ENCODE measurements at regions not wholly inside any gene's neighbourhood (a gene's known extent, or its start where the extent isn't known, plus 50 kb on each side); places are given as distances from the start of the nearest gene placed in this dataset.
"Not testable (repeated sequence)": the region's sequence is repeated elsewhere in the genome, so short reads cannot be mapped to it uniquely, and the experiment has no call there.

- Histone ChIP-seq H3K27me3 (ENCODE audit: control insufficient read depth in 1 of 2, insufficient read depth in 1 of 2, low read length in 2 of 2) (peaks cover 0 to 11% of the 10 kb centered on the region in 2 experiments), H2BK5ac (ENCODE audit: low read depth, low read length, poor library complexity, severe bottlenecking) (no peak overlapping the region), H3K9ac (ENCODE audit: low read length) (no peak overlapping the region), H3K4me1 (ENCODE audit: control insufficient read depth, insufficient read depth, low read depth, low read length) (peaks cover 4% of the 10 kb centered on the region), H2BK12ac (ENCODE audit: low read length in 2 of 2) (no peak overlapping the region), H2BK15ac (ENCODE audit: low read depth, poor library complexity, severe bottlenecking) (no peak overlapping the region), H3K4me2 (ENCODE audit: low read length, poor library complexity, severe bottlenecking) (no peak overlapping the region), H4K91ac (ENCODE audit: low read length) (no peak overlapping the region), H3K9me3 (ENCODE audit: control insufficient read depth, low read length) (no peaks in the 10 kb centered on the region), H3K18ac (ENCODE audit: low read depth in 1 of 2, low read length in 2 of 2) (no peak overlapping the region), H3K79me1 (replicated peaks; ENCODE audit: low read length, poor library complexity, severe bottlenecking) (no peaks in the 10 kb centered on the region), H2AK5ac (ENCODE audit: low read length, severe bottlenecking) (no peak overlapping the region), H3K4me3 (ENCODE audit: insufficient read depth in 1 of 2, low read depth in 1 of 2, low read length in 2 of 2) (no peak overlapping the region), H3K23ac (ENCODE audit: low read length in 2 of 2) (no peak overlapping the region), H3K36me3 (ENCODE audit: control insufficient read depth in 1 of 2, insufficient read depth in 2 of 2, low read depth in 1 of 2, low read length in 2 of 2) (no peaks in the 10 kb centered on the region), H2BK120ac (ENCODE audit: low read depth, low read length) (no peak overlapping the region), H3K14ac (ENCODE audit: low read length in 2 of 2) (no peak overlapping the region), H2AFZ (ENCODE audit: low read depth, low read length) (no peak overlapping the region), H3K4ac (ENCODE audit: low read depth in 1 of 2, low read length in 2 of 2) (no peak overlapping the region), H3K27ac (ENCODE audit: low read length, poor library complexity, severe bottlenecking) (no peak overlapping the region), H4K8ac (ENCODE audit: low read length) (no peak overlapping the region)
- 93% methylated on average over 5 of the region's 6 CpGs for whole genome bisulfite sequencing
- DNase-seq: no peak
Observed at GRCh38 chrX:150212672-150213480, 150.2 kb upstream of the MAMLD1 start.

DNA sequence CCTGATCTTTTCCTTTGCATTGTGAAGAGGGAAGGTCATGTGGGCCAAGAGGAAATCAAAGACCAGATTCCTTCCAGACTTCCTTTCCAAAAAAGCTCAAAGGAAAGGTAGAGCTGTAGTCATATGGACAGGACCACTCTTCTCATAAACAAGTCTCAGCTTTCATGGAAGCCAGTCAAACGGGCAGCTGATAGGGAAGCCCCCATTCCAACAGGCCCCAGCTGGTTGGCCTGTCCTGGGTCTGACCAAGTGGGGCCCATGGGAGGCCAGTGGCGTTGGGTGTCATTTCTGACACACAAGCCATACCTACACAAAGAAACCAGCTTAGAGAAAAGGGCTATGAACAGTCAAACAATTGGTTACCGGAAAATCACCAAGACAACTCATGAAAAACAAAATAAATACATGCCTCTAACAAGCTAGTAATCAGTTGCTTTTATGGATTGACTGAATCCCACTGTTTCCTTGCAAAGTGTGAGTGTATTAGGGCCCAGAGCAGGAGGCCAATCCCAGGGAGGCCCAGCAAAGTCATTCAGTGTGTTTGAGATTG lies 149.6 kb upstream of the MAMLD1 start:
- H3K27ac ChIP-seq (ENCODE audit: low read length, poor library complexity, severe bottlenecking): no peak overlapping the region
- H3K27me3 ChIP-seq (ENCODE audit: control insufficient read depth in 1 of 2, insufficient read depth in 1 of 2, low read length in 2 of 2): peaks cover 0 to 11% of the 10 kb centered on the region in 2 experiments
- no peak overlapping the region for H2AFZ ChIP-seq (ENCODE audit: low read depth, low read length)
- H3K9ac ChIP-seq (ENCODE audit: low read length): no peak overlapping the region
- H3K9me3 ChIP-seq (ENCODE audit: control insufficient read depth, low read length): no peaks in the 10 kb centered on the region
- H2BK15ac ChIP-seq (ENCODE audit: low read depth, poor library complexity, severe bottlenecking): no peak overlapping the region
- H3K23ac ChIP-seq (ENCODE audit: low read length in 2 of 2): no peak overlapping the region
- no peak overlapping the region for H3K14ac ChIP-seq (ENCODE audit: low read length in 2 of 2)
- no peak overlapping the region for H3K4me2 ChIP-seq (ENCODE audit: low read length, poor library complexity, severe bottlenecking)
- WGBS: 67% methylated on average over 2 of the region's 3 CpGs
- no peak overlapping the region for H2AK5ac ChIP-seq (ENCODE audit: low read length, severe bottlenecking)
- peaks cover 4% of the 10 kb centered on the region for H3K4me1 ChIP-seq (ENCODE audit: control insufficient read depth, insufficient read depth, low read depth, low read length)
- H3K36me3 ChIP-seq (ENCODE audit: control insufficient read depth in 1 of 2, insufficient read depth in 2 of 2, low read depth in 1 of 2, low read length in 2 of 2): no peaks in the 10 kb centered on the region
- no peak overlapping the region for H3K18ac ChIP-seq (ENCODE audit: low read depth in 1 of 2, low read length in 2 of 2)
- no peak overlapping the region for H3K4me3 ChIP-seq (ENCODE audit: insufficient read depth in 1 of 2, low read depth in 1 of 2, low read length in 2 of 2)
- H4K8ac ChIP-seq (ENCODE audit: low read length): no peak overlapping the region
- H2BK120ac ChIP-seq (ENCODE audit: low read depth, low read length): no peak overlapping the region
- no peak overlapping the region for H2BK5ac ChIP-seq (ENCODE audit: low read depth, low read length, poor library complexity, severe bottlenecking)
- no peak overlapping the region for H4K91ac ChIP-seq (ENCODE audit: low read length)
- no peak overlapping the region for H2BK12ac ChIP-seq (ENCODE audit: low read length in 2 of 2)
- no peaks in the 10 kb centered on the region for H3K79me1 ChIP-seq (replicated peaks; ENCODE audit: low read length, poor library complexity, severe bottlenecking)
- no peak for DNase-seq
- no peak overlapping the region for H3K4ac ChIP-seq (ENCODE audit: low read depth in 1 of 2, low read length in 2 of 2)

GRCh38 chrX:150216000-150216399 lies 147.1 kb upstream of the MAMLD1 start:
- H3K4me3 ChIP-seq (ENCODE audit: insufficient read depth in 1 of 2, low read depth in 1 of 2, low read length in 2 of 2); H2BK15ac ChIP-seq (ENCODE audit: low read depth, poor library complexity, severe bottlenecking); H3K4me1 ChIP-seq (ENCODE audit: control insufficient read depth, insufficient read depth, low read depth, low read length); H3K23ac ChIP-seq (ENCODE audit: low read length in 2 of 2); H2AK5ac ChIP-seq (ENCODE audit: low read length, severe bottlenecking); H3K4me2 ChIP-seq (ENCODE audit: low read length, poor library complexity, severe bottlenecking); DNase-seq; H3K14ac ChIP-seq (ENCODE audit: low read length in 2 of 2); H3K9me3 ChIP-seq (ENCODE audit: control insufficient read depth, low read length); H2BK5ac ChIP-seq (ENCODE audit: low read depth, low read length, poor library complexity, severe bottlenecking); H2BK120ac ChIP-seq (ENCODE audit: low read depth, low read length); H4K91ac ChIP-seq (ENCODE audit: low read length); H3K36me3 ChIP-seq (ENCODE audit: control insufficient read depth in 1 of 2, insufficient read depth in 2 of 2, low read depth in 1 of 2, low read length in 2 of 2); H3K79me1 ChIP-seq (replicated peaks; ENCODE audit: low read length, poor library complexity, severe bottlenecking); H3K4ac ChIP-seq (ENCODE audit: low read depth in 1 of 2, low read length in 2 of 2); H3K27ac ChIP-seq (ENCODE audit: low read length, poor library complexity, severe bottlenecking); H3K9ac ChIP-seq (ENCODE audit: low read length); H2BK12ac ChIP-seq (ENCODE audit: low read length in 2 of 2); H4K8ac ChIP-seq (ENCODE audit: low read length); H2AFZ ChIP-seq (ENCODE audit: low read depth, low read length); H3K18ac ChIP-seq (ENCODE audit: low read depth in 1 of 2, low read length in 2 of 2): not testable (repeated sequence)
- H3K27me3 ChIP-seq (ENCODE audit: control insufficient read depth in 1 of 2, insufficient read depth in 1 of 2, low read length in 2 of 2): peaks cover 0 to 21% of the 10 kb centered on the region in 2 experiments
- no CpG with 5 or more reads among the region's 4 CpGs for WGBS

GRCh38 chrX:150216716-150217115 lies 146.4 kb upstream of the MAMLD1 start:
- Histone ChIP-seq H3K27me3 (ENCODE audit: control insufficient read depth in 1 of 2, insufficient read depth in 1 of 2, low read length in 2 of 2) (peaks cover 0 to 28% of the 10 kb centered on the region in 2 experiments), H3K18ac (ENCODE audit: low read depth in 1 of 2, low read length in 2 of 2) (no peak overlapping the region), H3K4ac (ENCODE audit: low read depth in 1 of 2, low read length in 2 of 2) (no peak overlapping the region), H2BK5ac (ENCODE audit: low read depth, low read length, poor library complexity, severe bottlenecking) (no peak overlapping the region), H3K14ac (ENCODE audit: low read length in 2 of 2) (no peak overlapping the region), H3K23ac (ENCODE audit: low read length in 2 of 2) (no peak overlapping the region), H2BK120ac (ENCODE audit: low read depth, low read length) (no peak overlapping the region), H2AK5ac (ENCODE audit: low read length, severe bottlenecking) (no peak overlapping the region), H3K36me3 (ENCODE audit: control insufficient read depth in 1 of 2, insufficient read depth in 2 of 2, low read depth in 1 of 2, low read length in 2 of 2) (no peaks in the 10 kb centered on the region), H3K79me1 (replicated peaks; ENCODE audit: low read length, poor library complexity, severe bottlenecking) (no peaks in the 10 kb centered on the region), H4K8ac (ENCODE audit: low read length) (no peak overlapping the region), H3K9me3 (ENCODE audit: control insufficient read depth, low read length) (no peaks in the 10 kb centered on the region), H4K91ac (ENCODE audit: low read length) (no peak overlapping the region), H3K4me2 (ENCODE audit: low read length, poor library complexity, severe bottlenecking) (no peak overlapping the region), H3K27ac (ENCODE audit: low read length, poor library complexity, severe bottlenecking) (no peak overlapping the region), H3K9ac (ENCODE audit: low read length) (no peak overlapping the region), H2AFZ (ENCODE audit: low read depth, low read length) (no peak overlapping the region), H2BK12ac (ENCODE audit: low read length in 2 of 2) (no peak overlapping the region), H2BK15ac (ENCODE audit: low read depth, poor library complexity, severe bottlenecking) (no peak overlapping the region), H3K4me1 (ENCODE audit: control insufficient read depth, insufficient read depth, low read depth, low read length) (peaks cover 9% of the 10 kb centered on the region), H3K4me3 (ENCODE audit: insufficient read depth in 1 of 2, low read depth in 1 of 2, low read length in 2 of 2) (no peak overlapping the region)
- no peak for DNase-seq
- WGBS: 92% methylated on average over 6 of the region's 6 CpGs
